ENCODE measurements at regions not wholly inside any gene's neighbourhood (a gene's known extent, or its start where the extent isn't known, plus 50 kb on each side); places are given as distances from the start of the nearest gene placed in this dataset.

DNA sequence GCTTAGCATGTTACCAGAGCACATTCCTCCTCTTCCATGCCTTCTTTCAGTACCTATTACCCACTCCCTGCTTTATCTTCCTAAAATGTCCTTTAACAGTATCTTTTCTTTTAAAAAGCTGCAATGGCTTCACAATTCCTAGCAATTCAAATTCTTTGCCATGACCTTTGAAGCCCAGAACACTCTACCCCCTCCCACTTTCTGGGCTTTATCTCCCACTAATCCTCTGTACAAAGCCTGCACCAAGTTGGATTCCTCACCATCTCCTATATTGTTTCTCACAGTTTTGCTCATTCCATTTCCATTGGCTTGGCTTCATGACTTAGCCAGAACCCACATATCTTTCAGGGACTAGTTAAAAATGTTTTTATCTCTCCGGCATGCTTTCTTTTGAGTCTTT is 80.9 kb downstream of the FAM76B start:
- TF ChIP-seq, protein P1, sequence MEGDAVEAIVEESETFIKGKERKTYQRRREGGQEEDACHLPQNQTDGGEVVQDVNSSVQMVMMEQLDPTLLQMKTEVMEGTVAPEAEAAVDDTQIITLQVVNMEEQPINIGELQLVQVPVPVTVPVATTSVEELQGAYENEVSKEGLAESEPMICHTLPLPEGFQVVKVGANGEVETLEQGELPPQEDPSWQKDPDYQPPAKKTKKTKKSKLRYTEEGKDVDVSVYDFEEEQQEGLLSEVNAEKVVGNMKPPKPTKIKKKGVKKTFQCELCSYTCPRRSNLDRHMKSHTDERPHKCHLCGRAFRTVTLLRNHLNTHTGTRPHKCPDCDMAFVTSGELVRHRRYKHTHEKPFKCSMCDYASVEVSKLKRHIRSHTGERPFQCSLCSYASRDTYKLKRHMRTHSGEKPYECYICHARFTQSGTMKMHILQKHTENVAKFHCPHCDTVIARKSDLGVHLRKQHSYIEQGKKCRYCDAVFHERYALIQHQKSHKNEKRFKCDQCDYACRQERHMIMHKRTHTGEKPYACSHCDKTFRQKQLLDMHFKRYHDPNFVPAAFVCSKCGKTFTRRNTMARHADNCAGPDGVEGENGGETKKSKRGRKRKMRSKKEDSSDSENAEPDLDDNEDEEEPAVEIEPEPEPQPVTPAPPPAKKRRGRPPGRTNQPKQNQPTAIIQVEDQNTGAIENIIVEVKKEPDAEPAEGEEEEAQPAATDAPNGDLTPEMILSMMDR (IDR thresholded peaks at IDR 0.05): no peak
- TF ChIP-seq POLR2AphosphoS5 (IDR thresholded peaks at IDR 0.05; ENCODE audit: low read depth, low read length) (no peak), TCF7L2 (IDR thresholded peaks at IDR 0.05; ENCODE audit: low read depth, low read length) (no peak)

Data from Panc1 (cell line).